Stimulated activated CD4-positive, alpha-beta T cell treated with anti-CD3 and anti-CD28 coated beads, Interleukin-2, amount 100 ng/mL, for 24 hours (primary cell): ENCODE measurements at regions not wholly inside any gene's neighbourhood (a gene's known extent, or its start where the extent isn't known, plus 50 kb on each side); places are given as distances from the start of the nearest gene placed in this dataset.
"Not testable (repeated sequence)": the region's sequence is repeated elsewhere in the genome, so short reads cannot be mapped to it uniquely, and the experiment has no call there.

Experiments used
- DNase-seq, 2 donors: peaks; one replicate each; pipeline ENCODE4 v3.0.0-alpha.2; 2020

GRCh38 chr4:78660559-78660958, 109.0 kb downstream of the ANXA3 start:
- no peak for DNase-seq

GRCh38 chr4:78661086-78661690, 109.6 kb downstream of the ANXA3 start:
- DNase-seq = no peak

- no peak for DNase-seq
Observed at GRCh38 chr4:78661921-78662521, 110.5 kb downstream of the ANXA3 start.

GRCh38 chr4:78662658-78663057, 111.1 kb downstream of the ANXA3 start:
- no peak for DNase-seq

GRCh38 chr4:78664296-78664695, 111.9 kb upstream of the BMP2K start:
- DNase-seq = not testable (repeated sequence)

GRCh38 chr4:78665216-78665770, 110.9 kb upstream of the BMP2K start:
- DNase-seq = no peak

- DNase-seq = no peak
Observed at GRCh38 chr4:78666830-78667258, 109.3 kb upstream of the BMP2K start.

GRCh38 chr4:78667325-78667724, 108.8 kb upstream of the BMP2K start:
- no peak for DNase-seq

- no peak for DNase-seq
Observed at GRCh38 chr4:78667764-78668163, 108.4 kb upstream of the BMP2K start.

GRCh38 chr4:78669453-78669852, 106.7 kb upstream of the BMP2K start:
- no peak for DNase-seq

- no peak for DNase-seq
Observed at GRCh38 chr4:78671903-78672815, 104.0 kb upstream of the BMP2K start.

GRCh38 chr4:78673337-78673736, 102.8 kb upstream of the BMP2K start:
- DNase-seq = no peak

GRCh38 chr4:78675325-78675724, 100.8 kb upstream of the BMP2K start:
- DNase-seq = no peak

- no peak for DNase-seq
Observed at GRCh38 chr4:78682070-78682469, 94.1 kb upstream of the BMP2K start.

GRCh38 chr4:78683352-78683751, 92.8 kb upstream of the BMP2K start:
- no peak for DNase-seq

- no peak for DNase-seq
Observed at GRCh38 chr4:78684325-78685079, 91.6 kb upstream of the BMP2K start.

GRCh38 chr4:78687818-78688217, 88.3 kb upstream of the BMP2K start:
- no peak for DNase-seq

- DNase-seq = no peak
Observed at GRCh38 chr4:78688366-78688765, 87.8 kb upstream of the BMP2K start.

GRCh38 chr4:78689261-78689660, 86.9 kb upstream of the BMP2K start:
- no peak for DNase-seq

GRCh38 chr4:78689700-78690323, 86.3 kb upstream of the BMP2K start:
- no peak for DNase-seq

GRCh38 chr4:78691334-78691754, 84.8 kb upstream of the BMP2K start:
- DNase-seq = no peak
